ENCODE measurements at regions not wholly inside any gene's neighbourhood (a gene's known extent, or its start where the extent isn't known, plus 50 kb on each side); places are given as distances from the start of the nearest gene placed in this dataset.

GRCh38 chr9:85427772-85428171 lies 314.0 kb downstream of the AGTPBP1 start:
- DNase-seq, result no peak

- DNase-seq, result peak; percentile 83
These were observed 316.6 kb downstream of the AGTPBP1 start for GRCh38 chr9:85425153-85425611.

GRCh38 chr9:85423422-85423821 lies 318.3 kb downstream of the AGTPBP1 start:
- no peak for DNase-seq

- DNase-seq, result no peak
These were observed 320.1 kb downstream of the AGTPBP1 start for GRCh38 chr9:85421641-85422040.

GRCh38 chr9:85420750-85421149 lies 321.0 kb downstream of the AGTPBP1 start:
- DNase-seq, result no peak

- no peak for DNase-seq
These were observed 324.1 kb downstream of the AGTPBP1 start for GRCh38 chr9:85417674-85418073.

- DNase-seq, result no peak
These were observed 325.0 kb downstream of the AGTPBP1 start for GRCh38 chr9:85416715-85417114.

- DNase-seq, result no peak
These were observed 327.4 kb downstream of the AGTPBP1 start for GRCh38 chr9:85414390-85414789.

- no peak for DNase-seq
These were observed 333.3 kb downstream of the AGTPBP1 start for GRCh38 chr9:85408494-85408893.

GRCh38 chr9:85405566-85405950 lies 336.2 kb downstream of the AGTPBP1 start:
- DNase-seq, result no peak

GRCh38 chr9:85404911-85405565 lies 336.7 kb downstream of the AGTPBP1 start:
- no peak for DNase-seq

GRCh38 chr9:85402551-85402950 lies 339.2 kb downstream of the AGTPBP1 start:
- DNase-seq, result no peak

- DNase-seq, result no peak
These were observed 339.8 kb downstream of the AGTPBP1 start for GRCh38 chr9:85401998-85402397.

- DNase-seq, result no peak
These were observed 344.7 kb downstream of the AGTPBP1 start for GRCh38 chr9:85397005-85397404.

- DNase-seq, result no peak
These were observed 349.5 kb downstream of the AGTPBP1 start for GRCh38 chr9:85392260-85392659.

- no peak for DNase-seq
These were observed 363.9 kb downstream of the AGTPBP1 start for GRCh38 chr9:85377731-85378289.

- DNase-seq, result no peak
These were observed 373.0 kb downstream of the AGTPBP1 start for GRCh38 chr9:85368781-85369180.

- no peak for DNase-seq
These were observed 382.6 kb downstream of the AGTPBP1 start for GRCh38 chr9:85359161-85359560.

- DNase-seq, result no peak
These were observed 392.7 kb downstream of the AGTPBP1 start for GRCh38 chr9:85349046-85349445.

- no peak for DNase-seq
These were observed 394.2 kb downstream of the AGTPBP1 start for GRCh38 chr9:85347541-85347940.

GRCh38 chr9:85344901-85345300 lies 396.9 kb downstream of the AGTPBP1 start:
- DNase-seq, result no peak

GRCh38 chr9:85339338-85339737 lies 402.4 kb downstream of the AGTPBP1 start:
- no peak for DNase-seq

- no peak for DNase-seq
These were observed 407.5 kb downstream of the AGTPBP1 start for GRCh38 chr9:85334228-85334627.

GRCh38 chr9:85332487-85332886 lies 409.3 kb downstream of the AGTPBP1 start:
- DNase-seq, result no peak

GRCh38 chr9:85331626-85332025 lies 410.1 kb downstream of the AGTPBP1 start:
- no peak for DNase-seq

Measured in activated CD8-positive, alpha-beta memory T cell treated with anti-CD3 and anti-CD28 coated beads, Interleukin-2, amount 50 U/mL, for 48 hours (primary cell).